Effector memory CD8-positive, alpha-beta T cell (primary cell): ENCODE measurements at regions not wholly inside any gene's neighbourhood (a gene's known extent, or its start where the extent isn't known, plus 50 kb on each side); places are given as distances from the start of the nearest gene placed in this dataset.

ENCODE experiments used
- ATAC-seq: fragments of 150-1000 bp; cut with Tn5 transposase; replicated peaks from 2 replicates; pipeline ENCODE4 v1.10.0; 2021; ENCODE audit warnings: mild to moderate bottlenecking, moderate library complexity
- DNase-seq, 3 experiments: peaks; one replicate each; pipeline ENCODE4 v3.0.0; 2021
- H3K27ac Mint-ChIP-seq, 2 donors: one replicate each; pipeline ENCODE4 v1.8.0; 2022; ENCODE audit warnings: mild to moderate bottlenecking in 2 of 2, mixed read lengths in 2 of 2, moderate library complexity in 2 of 2
- H3K27me3 Mint-ChIP-seq, 2 donors: one replicate each; pipeline ENCODE4 v1.8.0; 2022; ENCODE audit warnings: mixed read lengths in 2 of 2
- H3K36me3 Mint-ChIP-seq: one replicate; pipeline ENCODE4 v1.8.0; 2022; ENCODE audit warnings: mild to moderate bottlenecking, moderate library complexity, mixed read lengths; ENCODE audit not compliant: insufficient read depth
- H3K4me1 Mint-ChIP-seq, 2 donors: one replicate each; pipeline ENCODE4 v1.8.0; 2022; ENCODE audit warnings: low read depth in 2 of 2, mixed read lengths in 2 of 2
- H3K4me3 Mint-ChIP-seq, 2 donors: one replicate each; pipeline ENCODE4 v1.8.0; 2022; ENCODE audit warnings: mild to moderate bottlenecking in 2 of 2, mixed read lengths in 2 of 2, moderate library complexity in 2 of 2
- H3K9me3 Mint-ChIP-seq, 2 donors: one replicate each; pipeline ENCODE4 v1.8.0; 2022; ENCODE audit warnings: mixed read lengths in 2 of 2

DNA sequence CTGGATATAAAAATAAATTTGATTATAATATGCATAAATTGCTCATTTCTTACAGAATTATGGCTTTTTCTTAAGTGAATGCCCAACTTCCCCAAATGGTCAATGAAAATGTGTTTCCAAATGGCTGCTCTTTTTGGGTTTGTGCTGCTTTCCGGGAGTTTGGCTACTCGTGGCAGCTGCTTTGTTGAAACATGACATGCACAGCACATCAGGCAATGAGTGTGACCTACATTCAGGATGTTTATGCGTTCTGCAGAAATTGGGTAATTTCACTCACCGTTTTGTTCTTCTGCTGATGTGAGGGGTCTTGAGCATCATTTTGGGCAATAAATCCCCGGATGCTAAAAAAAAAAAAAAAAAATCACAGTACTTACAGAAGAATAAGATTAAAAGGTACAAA is 825.0 kb upstream of the KLHL29 start:
- Mint-ChIP-seq H3K36me3 (no peaks in the 10 kb centered on the region), H3K27ac (no peak overlapping the region), H3K4me3 (no peak overlapping the region), H3K4me1 (no peaks in the 10 kb centered on the region), H3K9me3 (peaks cover 7 to 19% of the 10 kb centered on the region in 2 donors), H3K27me3 (no peaks in the 10 kb centered on the region)
- ATAC-seq (no peak), DNase-seq (no peak)

GRCh38 chr2:22579341-22579740 is 805.6 kb upstream of the KLHL29 start:
- no peaks in the 10 kb centered on the region for H3K36me3 Mint-ChIP-seq
- H3K9me3 Mint-ChIP-seq: peaks cover 13 to 23% of the 10 kb centered on the region in 2 donors
- DNase-seq: no peak
- no peaks in the 10 kb centered on the region for H3K27me3 Mint-ChIP-seq
- H3K4me3 Mint-ChIP-seq: no peak overlapping the region
- H3K27ac Mint-ChIP-seq: no peak overlapping the region
- H3K4me1 Mint-ChIP-seq: no peaks in the 10 kb centered on the region
- no peak for ATAC-seq

DNA sequence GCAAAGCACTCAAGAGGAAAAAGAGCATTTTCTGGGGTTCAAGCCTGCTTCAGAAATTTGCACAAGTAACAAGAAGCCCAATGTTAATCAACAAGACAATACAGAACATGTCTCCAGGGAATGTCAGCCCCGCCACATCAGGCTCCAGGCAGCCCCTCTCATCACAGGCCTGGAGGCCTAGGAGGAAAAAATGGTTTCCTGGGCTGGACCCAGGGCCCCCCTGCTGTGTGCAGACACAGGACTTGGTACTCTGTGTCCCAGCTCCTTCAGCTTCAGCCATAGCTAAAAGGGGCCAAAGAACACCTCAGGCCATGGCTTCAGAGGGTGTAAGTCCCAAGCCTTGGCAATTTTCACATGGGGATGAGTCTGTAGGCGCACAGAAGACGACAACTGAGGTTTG is 802.9 kb upstream of the KLHL29 start:
- H3K9me3 Mint-ChIP-seq: peaks cover 13 to 23% of the 10 kb centered on the region in 2 donors
- H3K4me1 Mint-ChIP-seq: no peaks in the 10 kb centered on the region
- H3K36me3 Mint-ChIP-seq: no peaks in the 10 kb centered on the region
- DNase-seq (no peak), ATAC-seq (no peak)
- H3K27me3 Mint-ChIP-seq: no peaks in the 10 kb centered on the region
- no peak overlapping the region for H3K4me3 Mint-ChIP-seq
- no peak overlapping the region for H3K27ac Mint-ChIP-seq

DNA sequence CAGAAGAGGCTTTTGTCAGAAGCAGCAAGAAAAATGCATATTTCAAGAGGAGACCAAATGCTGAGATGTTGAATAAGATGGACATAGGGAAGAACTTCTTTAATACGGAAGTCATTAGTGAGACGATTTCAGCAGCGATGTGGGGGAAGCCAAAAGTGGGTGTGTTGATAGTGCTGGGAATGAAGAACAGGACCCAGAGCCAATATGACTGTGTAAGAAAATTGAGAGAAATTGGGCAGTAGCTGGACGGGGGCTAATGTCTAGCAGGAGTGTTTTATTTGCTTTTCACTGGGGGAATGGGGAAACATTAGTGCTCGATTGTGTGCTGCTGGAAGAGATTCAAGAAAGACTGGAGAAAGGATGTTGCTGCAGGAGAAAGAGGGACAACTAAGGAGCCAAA is 788.7 kb upstream of the KLHL29 start:
- DNase-seq (no peak), ATAC-seq (no peak)
- Mint-ChIP-seq H3K9me3 (peaks cover 14 to 15% of the 10 kb centered on the region in 2 donors), H3K36me3 (no peaks in the 10 kb centered on the region), H3K4me1 (no peaks in the 10 kb centered on the region), H3K27me3 (no peaks in the 10 kb centered on the region), H3K4me3 (no peak overlapping the region), H3K27ac (no peak overlapping the region)

DNA sequence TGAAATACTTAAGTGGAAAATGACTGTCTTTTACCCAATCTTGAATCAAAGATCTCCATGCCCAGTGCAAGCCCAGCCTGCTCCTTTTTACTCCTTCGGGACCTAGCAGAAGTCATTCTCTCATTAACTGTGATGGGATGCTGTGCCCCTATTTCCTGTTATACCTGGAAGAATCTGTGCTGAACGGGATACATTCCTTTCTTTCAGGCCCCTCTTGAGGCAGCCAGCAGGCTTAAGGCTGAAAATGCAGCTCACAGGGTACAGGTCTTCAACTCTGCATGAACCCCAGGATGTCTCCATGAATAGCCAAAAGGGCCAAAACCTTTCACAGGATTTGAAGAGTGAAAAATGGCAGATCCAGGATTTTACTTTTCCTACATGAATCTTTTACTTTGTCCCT is 784.8 kb upstream of the KLHL29 start:
- ATAC-seq: no peak
- H3K27me3 Mint-ChIP-seq: no peaks in the 10 kb centered on the region
- peaks cover 11 to 15% of the 10 kb centered on the region in 2 donors for H3K9me3 Mint-ChIP-seq
- no peaks in the 10 kb centered on the region for H3K36me3 Mint-ChIP-seq
- no peaks in the 10 kb centered on the region for H3K4me1 Mint-ChIP-seq
- no peak overlapping the region for H3K27ac Mint-ChIP-seq
- DNase-seq: no peak
- no peak overlapping the region for H3K4me3 Mint-ChIP-seq

GRCh38 chr2:22600999-22601398 is 784.0 kb upstream of the KLHL29 start:
- DNase-seq (no peak), ATAC-seq (no peak)
- H3K4me3 Mint-ChIP-seq: no peak overlapping the region

DNA sequence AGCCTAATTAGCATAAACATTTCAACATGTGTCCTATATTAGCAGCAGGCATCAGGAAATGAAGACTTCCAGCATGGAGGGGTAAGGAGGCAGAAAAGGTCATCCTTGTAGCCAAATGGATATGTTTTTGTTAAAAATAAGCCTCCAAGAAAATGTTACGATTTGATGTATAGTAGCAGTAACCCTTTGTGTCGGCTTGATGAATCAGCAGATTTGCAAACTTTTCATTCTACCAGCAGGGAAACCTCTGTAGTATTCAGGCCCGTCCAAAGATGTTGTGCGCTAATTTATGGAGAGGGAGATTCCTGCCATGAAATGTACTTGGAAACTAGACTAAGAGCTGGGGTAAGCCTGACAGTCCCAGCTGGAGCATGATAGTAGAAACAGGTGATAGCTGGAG is 780.8 kb upstream of the KLHL29 start:
- Mint-ChIP-seq H3K36me3 (no peaks in the 10 kb centered on the region), H3K4me1 (no peaks in the 10 kb centered on the region), H3K27ac (no peak overlapping the region), H3K9me3 (peaks cover 2 to 6% of the 10 kb centered on the region in 2 donors), H3K27me3 (no peaks in the 10 kb centered on the region), H3K4me3 (no peak overlapping the region)
- DNase-seq (no peak), ATAC-seq (no peak)

More at GRCh38 chr2:22600999-22601398, 784.0 kb upstream of the KLHL29 start:
- Mint-ChIP-seq H3K27ac (no peak overlapping the region), H3K9me3 (peaks cover 11 to 14% of the 10 kb centered on the region in 2 donors), H3K27me3 (no peaks in the 10 kb centered on the region), H3K4me1 (no peaks in the 10 kb centered on the region), H3K36me3 (no peaks in the 10 kb centered on the region)

GRCh38 chr2:22616031-22616430 is 768.9 kb upstream of the KLHL29 start:
- Mint-ChIP-seq H3K36me3 (no peaks in the 10 kb centered on the region), H3K27ac (no peak overlapping the region), H3K4me3 (no peak overlapping the region), H3K27me3 (no peaks in the 10 kb centered on the region), H3K9me3 (peaks cover 16 to 41% of the 10 kb centered on the region in 2 donors), H3K4me1 (no peaks in the 10 kb centered on the region)
- DNase-seq (no peak), ATAC-seq (no peak)

- no peaks in the 10 kb centered on the region for H3K4me1 Mint-ChIP-seq
- ATAC-seq: no peak
- no peaks in the 10 kb centered on the region for H3K27me3 Mint-ChIP-seq
- peaks cover 3% of the 10 kb centered on the region for H3K36me3 Mint-ChIP-seq
- DNase-seq: no peak
- H3K27ac Mint-ChIP-seq: no peak overlapping the region
- H3K9me3 Mint-ChIP-seq: peaks cover 10 to 29% of the 10 kb centered on the region in 2 donors
- H3K4me3 Mint-ChIP-seq: no peak overlapping the region
Measured at GRCh38 chr2:22623620-22624019, 761.4 kb upstream of the KLHL29 start.

- peaks cover 9 to 31% of the 10 kb centered on the region in 2 donors for H3K9me3 Mint-ChIP-seq
- H3K36me3 Mint-ChIP-seq: peaks cover 3% of the 10 kb centered on the region
- no peaks in the 10 kb centered on the region for H3K27me3 Mint-ChIP-seq
- H3K4me3 Mint-ChIP-seq: no peak overlapping the region
- DNase-seq: no peak
- no peaks in the 10 kb centered on the region for H3K4me1 Mint-ChIP-seq
- no peak overlapping the region for H3K27ac Mint-ChIP-seq
- ATAC-seq: no peak
Measured at GRCh38 chr2:22626621-22627020, 758.4 kb upstream of the KLHL29 start.

- H3K27me3 Mint-ChIP-seq: no peaks in the 10 kb centered on the region
Measured at GRCh38 chr2:22628221-22628620, 756.8 kb upstream of the KLHL29 start.

GRCh38 chr2:22628906-22629305 is 756.1 kb upstream of the KLHL29 start:
- DNase-seq: no peak
- no peaks in the 10 kb centered on the region for H3K27me3 Mint-ChIP-seq
- H3K36me3 Mint-ChIP-seq: no peaks in the 10 kb centered on the region
- no peak overlapping the region for H3K27ac Mint-ChIP-seq
- H3K4me3 Mint-ChIP-seq: no peak overlapping the region
- no peaks in the 10 kb centered on the region for H3K4me1 Mint-ChIP-seq
- H3K9me3 Mint-ChIP-seq: peaks cover 7 to 25% of the 10 kb centered on the region in 2 donors
- ATAC-seq: no peak

More at GRCh38 chr2:22628221-22628620, 756.8 kb upstream of the KLHL29 start:
- Mint-ChIP-seq H3K4me1 (no peaks in the 10 kb centered on the region), H3K36me3 (no peaks in the 10 kb centered on the region), H3K27ac (no peak overlapping the region), H3K9me3 (peaks cover 7 to 25% of the 10 kb centered on the region in 2 donors), H3K4me3 (no peak overlapping the region)
- DNase-seq: no peak
- no peak for ATAC-seq

DNA sequence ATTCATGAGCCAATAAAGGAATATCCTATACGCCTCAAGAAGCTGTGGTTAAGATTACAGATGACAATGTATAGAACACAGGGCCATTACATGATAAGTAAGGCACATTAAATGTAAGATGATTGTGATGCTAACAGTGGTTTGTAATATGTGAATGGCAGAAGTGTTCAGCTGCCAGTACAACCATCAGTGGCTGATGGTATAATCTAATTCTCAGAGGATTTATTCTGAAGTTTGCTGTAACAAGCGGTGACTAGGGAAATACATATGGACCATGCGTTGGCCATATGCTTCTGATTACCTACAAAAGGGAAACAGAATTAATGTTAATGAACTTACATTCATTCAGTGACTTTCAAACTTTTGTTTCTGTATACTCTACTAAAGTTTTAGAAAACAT is 750.8 kb upstream of the KLHL29 start:
- Mint-ChIP-seq H3K27ac (no peak overlapping the region), H3K4me1 (no peaks in the 10 kb centered on the region), H3K36me3 (no peaks in the 10 kb centered on the region), H3K27me3 (no peaks in the 10 kb centered on the region), H3K4me3 (no peak overlapping the region), H3K9me3 (peaks cover 7 to 10% of the 10 kb centered on the region in 2 donors)
- DNase-seq: no peak
- no peak for ATAC-seq

GRCh38 chr2:22656426-22656825 is 728.6 kb upstream of the KLHL29 start:
- no peaks in the 10 kb centered on the region for H3K27me3 Mint-ChIP-seq
- H3K36me3 Mint-ChIP-seq: no peaks in the 10 kb centered on the region
- H3K27ac Mint-ChIP-seq: no peak overlapping the region
- no peaks in the 10 kb centered on the region for H3K4me1 Mint-ChIP-seq
- H3K4me3 Mint-ChIP-seq: no peak overlapping the region
- peaks cover 3 to 7% of the 10 kb centered on the region in 2 donors for H3K9me3 Mint-ChIP-seq
- DNase-seq: no peak
- ATAC-seq: no peak

DNA sequence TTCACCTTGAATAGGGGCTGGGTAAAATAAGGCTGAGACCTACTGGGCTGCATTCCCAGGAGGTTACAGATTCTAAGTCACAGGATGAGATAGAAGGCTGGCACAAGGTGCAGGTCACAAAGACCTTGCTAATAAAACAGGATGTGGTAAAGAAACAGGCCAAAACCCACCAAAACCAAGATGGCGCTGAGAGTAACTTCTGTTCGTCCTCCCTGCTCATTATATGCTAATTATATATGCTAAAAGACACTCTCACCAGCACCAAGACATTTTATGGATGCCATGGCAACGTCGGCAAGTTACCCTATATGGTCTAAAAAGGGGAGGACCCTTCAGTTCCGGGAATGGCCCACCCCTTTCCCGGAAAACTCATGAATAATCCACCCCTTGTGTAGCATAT is 711.5 kb upstream of the KLHL29 start:
- H3K36me3 Mint-ChIP-seq: no peaks in the 10 kb centered on the region
- no peak overlapping the region for H3K4me3 Mint-ChIP-seq
- ATAC-seq (no peak), DNase-seq (no peak)
- H3K27me3 Mint-ChIP-seq: no peaks in the 10 kb centered on the region
- H3K4me1 Mint-ChIP-seq: no peaks in the 10 kb centered on the region
- no peak overlapping the region for H3K27ac Mint-ChIP-seq
- peaks cover 0 to 20% of the 10 kb centered on the region in 2 donors for H3K9me3 Mint-ChIP-seq
